GM12878 (cell line): ENCODE measurements at regions not wholly inside any gene's neighbourhood (a gene's known extent, or its start where the extent isn't known, plus 50 kb on each side); places are given as distances from the start of the nearest gene placed in this dataset.

Source experiments
- ATAC-seq: fragments of 200-7000 bp; cut with Tn5 transposase; 3 replicates; pipeline ENCODE4 v1.9.1; 2020; ENCODE audit warnings: mild to moderate bottlenecking, moderate library complexity
- BruUV-seq: library from RNA; stranded (reverse); fragments of 400-500 nt; replicated peaks from 2 replicates; lab custom pipeline; 2021; lab: Mats Ljungman, UMichigan
- CTCF ChIA-PET: fragments of 300-600 bp; sonication (Branson Sonifier 250); formaldehyde crosslinking; extraction: SDS; loops from one replicate; lab custom pipeline; 2021; ENCODE audit warnings: inconsistent platforms; lab: Yijun Ruan, JAX
- POLR2A ChIA-PET: fragments of 350-600 bp; formaldehyde crosslinking; extraction: SDS; loops from one replicate; lab custom pipeline; 2021; ENCODE audit warnings: inconsistent platforms; lab: Charles Lee
- RAD21 ChIA-PET: fragments of 300-600 bp; sonication (Branson Sonifier 250); formaldehyde crosslinking; loops from one replicate; lab custom pipeline; 2023; ENCODE audit warnings: antibody characterized with exemption; ENCODE audit not compliant: unreplicated experiment; lab: Charles Lee
- SMC1A ChIA-PET: fragments of 300-600 bp; sonication (Branson Sonifier 250); formaldehyde crosslinking; loops from one replicate; lab custom pipeline; 2023; ENCODE audit not compliant: unreplicated experiment, uncharacterized antibody; lab: Charles Lee
- DNase-seq: peaks from one replicate; pipeline ENCODE4 v3.0.0-alpha.2; 2011; ENCODE audit warnings: low read depth, low spot score
- FAIRE-seq: peaks from 3 replicates; lab custom pipeline; 2011; peaks lifted over from hg19 to GRCh38; lab: Jason Lieb, UNC
- H2AFZ ChIP-seq: 2 replicates; pipeline ENCODE4 v1.6.0; 2011; ENCODE audit warnings: low read depth, low read length, control low read depth; ENCODE audit not compliant: control insufficient read depth
- H3K27ac ChIP-seq: 2 replicates; pipeline ENCODE4 v1.5.1; 2011; ENCODE audit warnings: control low read depth; ENCODE audit not compliant: control insufficient read depth, insufficient read depth
- H3K27me3 ChIP-seq, 2 experiments: replicated peaks in 1 of 2; 2 replicates each; pipeline versions ENCODE4 v1.6.0 to v1.6.1; 2011; ENCODE audit warnings: low read length in 1 of 2; ENCODE audit not compliant: control insufficient read depth in 2 of 2, insufficient read depth in 2 of 2
- H3K36me3 ChIP-seq, 2 experiments: 2 replicates each; pipeline ENCODE4 v1.5.1; 2011; ENCODE audit warnings: low read length in 1 of 2; ENCODE audit not compliant: control insufficient read depth in 2 of 2, insufficient read depth in 2 of 2
- H3K4me1 ChIP-seq: 2 replicates; pipeline ENCODE4 v1.6.1; 2011; ENCODE audit warnings: mild to moderate bottlenecking, low read length, moderate library complexity, mixed read lengths; ENCODE audit not compliant: control insufficient read depth, insufficient read depth
- H3K4me2 ChIP-seq: 2 replicates; pipeline ENCODE4 v1.6.0; 2011; ENCODE audit warnings: control low read depth; ENCODE audit not compliant: control insufficient read depth, insufficient read depth
- H3K4me3 ChIP-seq: fragments of 200-600 bp; sonication (generic); 2 replicates; pipeline ENCODE4 v1.5.1; 2016
- H3K79me2 ChIP-seq: 2 replicates; pipeline ENCODE4 v1.6.0; 2011; ENCODE audit warnings: low read length; ENCODE audit not compliant: control insufficient read depth, insufficient read depth
- H3K9ac ChIP-seq: 2 replicates; pipeline ENCODE4 v1.8.0; 2011; ENCODE audit warnings: low read length, control low read depth, mixed read lengths; ENCODE audit not compliant: control insufficient read depth, insufficient read depth
- H3K9me3 ChIP-seq: replicated peaks from 3 replicates; pipeline ENCODE4 v1.5.1; 2011; ENCODE audit warnings: mild to moderate bottlenecking, low read length; ENCODE audit not compliant: control insufficient read depth, insufficient read depth
- H4K20me1 ChIP-seq: 2 replicates; pipeline ENCODE4 v1.6.0; 2011; ENCODE audit not compliant: control insufficient read depth, insufficient read depth
- IKZF1 ChIP-seq: fragments of 450-650 bp; conservative IDR thresholded peaks from 2 replicates; pipeline ENCODE4 v1.6.1; 2017; ENCODE audit warnings: antibody characterized with exemption, mild to moderate bottlenecking
- MTA2 ChIP-seq: fragments of 450-650 bp; IDR thresholded peaks from 2 replicates; pipeline ENCODE4 v1.6.1; 2016; ENCODE audit warnings: low read depth, mild to moderate bottlenecking, moderate library complexity
- SMAD1 ChIP-seq: fragments of 450-650 bp; IDR thresholded peaks from 2 replicates; pipeline ENCODE4 v1.6.1; 2018; ENCODE audit warnings: mild to moderate bottlenecking, low read depth; ENCODE audit not compliant: partially characterized antibody
- in situ Hi-C: fragments of 300-500 bp; cut with MboI; formaldehyde crosslinking; loops from 9 replicates; pipeline ENCODE4 v1.14.3; 2018; ENCODE audit warnings: mixed read lengths
- intact Hi-C: fragments of 100-400 bp; cut with micrococcal nuclease; formaldehyde crosslinking; loops from one replicate; pipeline ENCODE4 v1.14.2; 2022; ENCODE audit not compliant: unreplicated experiment
- TF ChIP-seq, protein P1 (sequence below): fragments of 450-650 bp; IDR thresholded peaks from 2 replicates; pipeline ENCODE4 v1.6.1; 2016; ENCODE audit warnings: mild to moderate bottlenecking, moderate library complexity, borderline replicate concordance
- TF ChIP-seq, protein P2 (sequence below): fragments of 450-650 bp; IDR thresholded peaks from 2 replicates; pipeline ENCODE4 v1.6.1; 2014; ENCODE audit warnings: mild to moderate bottlenecking

DNA sequence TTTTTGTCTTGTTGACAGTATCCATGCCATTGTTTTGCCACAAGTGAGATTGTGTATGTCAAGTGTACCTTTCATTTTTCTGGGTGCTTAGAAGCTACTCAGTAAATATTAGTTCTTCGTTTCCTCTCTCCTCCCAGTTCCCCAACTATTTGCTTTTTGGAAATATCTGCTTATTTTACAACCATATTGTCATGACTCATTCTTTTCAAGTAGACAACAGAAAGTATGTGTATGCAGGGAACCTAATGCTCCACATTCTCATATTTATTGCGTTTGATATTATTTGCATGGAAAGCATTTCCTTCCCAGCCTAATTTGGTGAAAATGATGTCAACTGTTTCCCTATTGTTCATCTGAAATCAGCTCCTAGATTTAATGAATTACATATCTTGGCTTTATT lies 483.7 kb upstream of the RIOK2 start (continued):
- TF ChIP-seq, protein P1, sequence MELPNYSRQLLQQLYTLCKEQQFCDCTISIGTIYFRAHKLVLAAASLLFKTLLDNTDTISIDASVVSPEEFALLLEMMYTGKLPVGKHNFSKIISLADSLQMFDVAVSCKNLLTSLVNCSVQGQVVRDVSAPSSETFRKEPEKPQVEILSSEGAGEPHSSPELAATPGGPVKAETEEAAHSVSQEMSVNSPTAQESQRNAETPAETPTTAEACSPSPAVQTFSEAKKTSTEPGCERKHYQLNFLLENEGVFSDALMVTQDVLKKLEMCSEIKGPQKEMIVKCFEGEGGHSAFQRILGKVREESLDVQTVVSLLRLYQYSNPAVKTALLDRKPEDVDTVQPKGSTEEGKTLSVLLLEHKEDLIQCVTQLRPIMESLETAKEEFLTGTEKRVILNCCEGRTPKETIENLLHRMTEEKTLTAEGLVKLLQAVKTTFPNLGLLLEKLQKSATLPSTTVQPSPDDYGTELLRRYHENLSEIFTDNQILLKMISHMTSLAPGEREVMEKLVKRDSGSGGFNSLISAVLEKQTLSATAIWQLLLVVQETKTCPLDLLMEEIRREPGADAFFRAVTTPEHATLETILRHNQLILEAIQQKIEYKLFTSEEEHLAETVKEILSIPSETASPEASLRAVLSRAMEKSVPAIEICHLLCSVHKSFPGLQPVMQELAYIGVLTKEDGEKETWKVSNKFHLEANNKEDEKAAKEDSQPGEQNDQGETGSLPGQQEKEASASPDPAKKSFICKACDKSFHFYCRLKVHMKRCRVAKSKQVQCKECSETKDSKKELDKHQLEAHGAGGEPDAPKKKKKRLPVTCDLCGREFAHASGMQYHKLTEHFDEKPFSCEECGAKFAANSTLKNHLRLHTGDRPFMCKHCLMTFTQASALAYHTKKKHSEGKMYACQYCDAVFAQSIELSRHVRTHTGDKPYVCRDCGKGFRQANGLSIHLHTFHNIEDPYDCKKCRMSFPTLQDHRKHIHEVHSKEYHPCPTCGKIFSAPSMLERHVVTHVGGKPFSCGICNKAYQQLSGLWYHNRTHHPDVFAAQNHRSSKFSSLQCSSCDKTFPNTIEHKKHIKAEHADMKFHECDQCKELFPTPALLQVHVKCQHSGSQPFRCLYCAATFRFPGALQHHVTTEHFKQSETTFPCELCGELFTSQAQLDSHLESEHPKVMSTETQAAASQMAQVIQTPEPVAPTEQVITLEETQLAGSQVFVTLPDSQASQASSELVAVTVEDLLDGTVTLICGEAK = no peak

DNA sequence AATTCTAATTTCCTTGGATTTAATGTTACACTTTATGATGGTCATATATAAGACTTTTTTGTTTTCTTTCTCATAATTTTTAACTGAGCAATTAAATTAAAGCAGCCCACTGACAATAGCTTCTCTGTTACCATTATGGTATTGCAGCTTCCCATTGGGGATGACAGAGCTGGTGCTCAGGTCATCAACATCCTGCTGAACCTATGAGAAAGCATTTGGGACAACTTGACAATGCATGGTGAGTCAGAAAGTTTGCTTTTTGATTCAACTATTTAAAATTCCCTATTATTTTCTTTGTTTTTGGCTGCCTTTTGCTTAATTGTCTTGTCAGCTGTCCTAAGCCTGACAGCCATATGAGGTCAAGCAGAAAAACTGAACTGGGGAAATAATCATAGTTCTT lies 487.4 kb upstream of the RIOK2 start:
- Histone ChIP-seq H2AFZ (no peak overlapping the region), H3K4me3 (no peak overlapping the region), H3K27me3 (no peaks in the 10 kb centered on the region), H4K20me1 (no peaks in the 10 kb centered on the region), H3K27ac (no peak overlapping the region), H3K79me2 (no peaks in the 10 kb centered on the region), H3K4me2 (no peak overlapping the region), H3K36me3 (no peaks in the 10 kb centered on the region), H3K9ac (no peak overlapping the region), H3K9me3 (no peaks in the 10 kb centered on the region), H3K4me1 (no peaks in the 10 kb centered on the region)
- ChIA-PET SMC1A (interaction anchor here (1.2 to 1.4 kb wide), 2 partner anchors 16 to 43 kb away, joined by 3 to 4 read pairs; no protein-coding TSS in a partner anchor), CTCF (interaction anchor here (1.2 kb wide), 1 partner anchor 136 kb away, joined by 3 read pairs; no protein-coding TSS in a partner anchor), POLR2A (interaction anchor here (0.6 kb wide), 1 partner anchor 987 kb away, joined by 3 read pairs; no protein-coding TSS in a partner anchor), RAD21 (no interaction called here)
- in situ Hi-C loops (no loop called here), intact Hi-C loops (no loop called here)
- ATAC-seq (no peak), DNase-seq (no peak), FAIRE-seq (no peak)
- BruUV-seq = no TSS peak
- TF ChIP-seq MTA2 = no peak
- no peak for TF ChIP-seq SMAD1
- no peak for TF ChIP-seq IKZF1
- TF ChIP-seq, protein P1 = no peak
- TF ChIP-seq, protein P2, sequence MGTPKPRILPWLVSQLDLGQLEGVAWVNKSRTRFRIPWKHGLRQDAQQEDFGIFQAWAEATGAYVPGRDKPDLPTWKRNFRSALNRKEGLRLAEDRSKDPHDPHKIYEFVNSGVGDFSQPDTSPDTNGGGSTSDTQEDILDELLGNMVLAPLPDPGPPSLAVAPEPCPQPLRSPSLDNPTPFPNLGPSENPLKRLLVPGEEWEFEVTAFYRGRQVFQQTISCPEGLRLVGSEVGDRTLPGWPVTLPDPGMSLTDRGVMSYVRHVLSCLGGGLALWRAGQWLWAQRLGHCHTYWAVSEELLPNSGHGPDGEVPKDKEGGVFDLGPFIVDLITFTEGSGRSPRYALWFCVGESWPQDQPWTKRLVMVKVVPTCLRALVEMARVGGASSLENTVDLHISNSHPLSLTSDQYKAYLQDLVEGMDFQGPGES = no peak
